B cell (primary cell): ENCODE measurements at regions not wholly inside any gene's neighbourhood (a gene's known extent, or its start where the extent isn't known, plus 50 kb on each side); places are given as distances from the start of the nearest gene placed in this dataset.

Experiments used
- ATAC-seq: fragments of 200-7000 bp; cut with Tn5 transposase; one replicate; pipeline ENCODE4 v1.10.0; 2021; ENCODE audit warnings: low read depth, mild to moderate bottlenecking, moderate number of reproducible peaks, moderate library complexity
- CTCF ChIA-PET: fragments of 350-600 bp; sonication (Branson Sonifier 250); formaldehyde crosslinking; loops from one replicate; lab custom pipeline; 2021; ENCODE audit warnings: antibody characterized with exemption, inconsistent platforms; lab: Charles Lee
- POLR2A ChIA-PET: fragments of 350-600 bp; sonication (Branson Sonifier 250); formaldehyde crosslinking; loops from one replicate; lab custom pipeline; 2021; ENCODE audit warnings: antibody characterized with exemption; lab: Charles Lee
- DNase-seq: peaks from one replicate; pipeline ENCODE4 v3.0.0; 2013
- H2AFZ ChIP-seq: 2 replicates; pipeline ENCODE4 v1.6.1; 2012; ENCODE audit warnings: mild to moderate bottlenecking, low read depth, low read length; ENCODE audit not compliant: insufficient read depth, poor library complexity, severe bottlenecking
- H3K27ac ChIP-seq, 2 donors: 1 replicate in 1 of 2; 2 replicates in 1 of 2; pipeline ENCODE4 v1.5.1; 2012 to 2013; ENCODE audit warnings: low read length in 2 of 2, mild to moderate bottlenecking in 2 of 2, moderate library complexity in 1 of 2
- H3K27me3 ChIP-seq, 4 experiments: fragments of 200-600 bp in 1 of 4; sonication (generic) in 1 of 4; replicated peaks in 1 of 4; 1 replicate in 2 of 4; 2 replicates in 2 of 4; pipeline versions ENCODE4 v1.6.1 to v1.7.0; 2013 to 2016; ENCODE audit warnings: low read length in 3 of 4, mild to moderate bottlenecking in 2 of 4, mixed read lengths in 1 of 4, moderate library complexity in 1 of 4; ENCODE audit not compliant: insufficient read depth in 4 of 4, control insufficient read depth in 3 of 4; ENCODE audit errors: control extremely low read depth in 1 of 4
- H3K36me3 ChIP-seq, 2 experiments: replicated peaks in 1 of 2; 1 replicate in 1 of 2; 2 replicates in 1 of 2; pipeline versions ENCODE4 v1.6.1 to v1.7.1; 2013; ENCODE audit warnings: low read length in 1 of 2; ENCODE audit not compliant: insufficient read depth in 2 of 2, control insufficient read depth in 1 of 2; ENCODE audit errors: control extremely low read depth in 1 of 2, extremely low read depth in 1 of 2
- H3K4me1 ChIP-seq, 2 donors: fragments of 200-600 bp in 1 of 2; sonication (generic) in 1 of 2; 1 replicate in 1 of 2; 2 replicates in 1 of 2; pipeline versions ENCODE4 v1.5.1 to v1.6.1; 2013 to 2017; ENCODE audit warnings: low read length in 2 of 2; ENCODE audit not compliant: control insufficient read depth in 2 of 2, insufficient read depth in 2 of 2
- H3K4me2 ChIP-seq: replicated peaks from 2 replicates; pipeline ENCODE3; 2012; ENCODE audit warnings: mild to moderate bottlenecking, low read depth, low read length; ENCODE audit not compliant: poor library complexity, severe bottlenecking
- H3K4me3 ChIP-seq, 5 experiments: fragments of 200-600 bp in 1 of 5; sonication (generic) in 1 of 5; 1 replicate in 3 of 5; 2 replicates in 2 of 5; pipeline versions ENCODE4 v1.5.1 to v1.7.0; 2011 to 2016; ENCODE audit warnings: low read length in 4 of 5, mild to moderate bottlenecking in 4 of 5, low read depth in 2 of 5, control low read depth in 1 of 5, moderate library complexity in 1 of 5; ENCODE audit not compliant: insufficient read depth in 1 of 5; ENCODE audit errors: control extremely low read depth in 1 of 5, extremely low read depth in 1 of 5
- H3K79me2 ChIP-seq: fragments of 200-600 bp; sonication (generic); one replicate; pipeline ENCODE4 v1.6.0; 2016; ENCODE audit warnings: low read length; ENCODE audit not compliant: control insufficient read depth, insufficient read depth
- H3K9ac ChIP-seq: fragments of 200-600 bp; sonication (generic); 2 replicates; pipeline ENCODE4 v1.6.1; 2017; ENCODE audit warnings: mild to moderate bottlenecking, low read length, moderate library complexity
- H3K9me3 ChIP-seq, 3 donors: one replicate each; pipeline versions ENCODE4 v1.6.1 to v1.7.1; 2013; ENCODE audit warnings: low read length in 2 of 3; ENCODE audit not compliant: control insufficient read depth in 2 of 3, insufficient read depth in 1 of 3; ENCODE audit errors: control extremely low read depth in 1 of 3
- H4K20me1 ChIP-seq: 2 replicates; pipeline ENCODE4 v1.6.0; 2012; ENCODE audit warnings: mild to moderate bottlenecking, low read length; ENCODE audit not compliant: insufficient read depth, control insufficient read depth, poor library complexity, severe bottlenecking
- H3K27ac Mint-ChIP-seq: one replicate; pipeline ENCODE4 v1.8.0; 2021; ENCODE audit warnings: mixed read lengths
- H3K27me3 Mint-ChIP-seq: one replicate; pipeline ENCODE4 v1.8.0; 2021; ENCODE audit warnings: mixed read lengths
- H3K4me1 Mint-ChIP-seq: one replicate; pipeline ENCODE4 v1.8.0; 2021; ENCODE audit warnings: mixed read lengths
- H3K4me3 Mint-ChIP-seq: one replicate; pipeline ENCODE4 v1.8.0; 2021; ENCODE audit warnings: mixed read lengths
- H3K9me3 Mint-ChIP-seq: one replicate; pipeline ENCODE4 v1.8.0; 2022; ENCODE audit warnings: mixed read lengths; ENCODE audit not compliant: insufficient read depth
- CTCF ChIP-seq: fragments of 200-600 bp; IDR thresholded peaks from one replicate; pipeline ENCODE4 v1.8.0; 2022; ENCODE audit warnings: antibody characterized with exemption, mild to moderate bottlenecking
- EZH2 ChIP-seq: IDR thresholded peaks from 2 replicates; pipeline ENCODE4 v1.6.1; 2012; ENCODE audit warnings: borderline replicate concordance, low read depth, mild to moderate bottlenecking, moderate library complexity, low read length; ENCODE audit not compliant: insufficient read depth, poor library complexity, severe bottlenecking
- WGBS: methylation state at CpG from one replicate; pipeline ENCODE4 v1.1.5; 2013; ENCODE audit warnings: missing lambda C conversion rate; ENCODE audit not compliant: insufficient coverage; 5-methylcytosine and 5-hydroxymethylcytosine counted together
- intact Hi-C: fragments of 100-400 bp; cut with micrococcal nuclease; formaldehyde crosslinking; loops from one replicate; pipeline ENCODE4 v1.10.0; 2022

GRCh38 chr5:126014676-126015075, 408.5 kb upstream of the GRAMD2B start:
- Histone ChIP-seq H3K27ac (no peak overlapping the region), H4K20me1 (no peaks in the 10 kb centered on the region), H3K4me1 (no peaks in the 10 kb centered on the region), H3K9me3 (no peaks in the 10 kb centered on the region), H3K36me3 (no peaks in the 10 kb centered on the region), H3K79me2 (no peaks in the 10 kb centered on the region), H3K4me3 (no peak overlapping the region), H2AFZ (no peak overlapping the region), H3K4me2 (no peak overlapping the region), H3K27me3 (no peaks in the 10 kb centered on the region), H3K9ac (no peak overlapping the region)
- ATAC-seq: no peak
- DNase-seq: no peak
- H3K9me3 Mint-ChIP-seq: no peaks in the 10 kb centered on the region
- no CpG with 5 or more reads among the region's 1 CpG for WGBS
- H3K27me3 Mint-ChIP-seq: peaks cover 6% of the 10 kb centered on the region
- no peak overlapping the region for H3K4me3 Mint-ChIP-seq
- TF ChIP-seq EZH2 (no peak), CTCF (no peak)
- no peaks in the 10 kb centered on the region for H3K4me1 Mint-ChIP-seq
- CTCF ChIA-PET: no interaction called here
- intact Hi-C loops: no loop called here
- POLR2A ChIA-PET: no interaction called here
- H3K27ac Mint-ChIP-seq: no peak overlapping the region

- Mint-ChIP-seq H3K27me3 (peaks cover 6% of the 10 kb centered on the region), H3K9me3 (no peaks in the 10 kb centered on the region), H3K27ac (no peak overlapping the region), H3K4me3 (no peak overlapping the region), H3K4me1 (no peaks in the 10 kb centered on the region)
- ATAC-seq (no peak), DNase-seq (no peak)
- no peak overlapping the region for H2AFZ ChIP-seq
- no peak overlapping the region for H3K9ac ChIP-seq
- H3K9me3 ChIP-seq: no peaks in the 10 kb centered on the region
- no peak overlapping the region for H3K4me2 ChIP-seq
- H3K4me3 ChIP-seq: no peak overlapping the region
- intact Hi-C loops: no loop called here
- ChIA-PET CTCF (no interaction called here), POLR2A (no interaction called here)
- no peaks in the 10 kb centered on the region for H4K20me1 ChIP-seq
- 80% methylated on average over 1 of the region's 8 CpGs for WGBS
- no peaks in the 10 kb centered on the region for H3K79me2 ChIP-seq
- TF ChIP-seq CTCF (no peak), EZH2 (no peak)
- no peaks in the 10 kb centered on the region for H3K36me3 ChIP-seq
- H3K27ac ChIP-seq: no peak overlapping the region
- no peaks in the 10 kb centered on the region for H3K27me3 ChIP-seq
- H3K4me1 ChIP-seq: no peaks in the 10 kb centered on the region
Measured at GRCh38 chr5:126015235-126016181, 407.7 kb upstream of the GRAMD2B start.
